Right renal pelvis (tissue), 4 donors: ENCODE measurements at regions not wholly inside any gene's neighbourhood (a gene's known extent, or its start where the extent isn't known, plus 50 kb on each side); places are given as distances from the start of the nearest gene placed in this dataset.

Experiments used
- DNase-seq, 4 donors: peaks; one replicate each; pipeline ENCODE4 v3.0.0-alpha.2; 2013; ENCODE audit warnings: low read depth in 4 of 4, low spot score in 3 of 4, missing footprints in 1 of 4

GRCh38 chr2:43088143-43089073, 138.0 kb downstream of the ZFP36L2 start:
- DNase-seq: no peak

- no peak for DNase-seq
These were observed 139.0 kb downstream of the ZFP36L2 start for GRCh38 chr2:43087413-43087812.

GRCh38 chr2:43086451-43087221, 139.8 kb downstream of the ZFP36L2 start:
- peak in 2 of 4 donors; percentile 63 to 65 for DNase-seq

- DNase-seq: no peak
These were observed 140.5 kb downstream of the ZFP36L2 start for GRCh38 chr2:43085929-43086328.

GRCh38 chr2:43085505-43085904, 140.9 kb downstream of the ZFP36L2 start:
- no peak for DNase-seq

GRCh38 chr2:43084699-43085091, 141.7 kb downstream of the ZFP36L2 start:
- DNase-seq: no peak

- peak in 2 of 4 donors; percentile 73 to 75 for DNase-seq
These were observed 142.4 kb downstream of the ZFP36L2 start for GRCh38 chr2:43083710-43084698.

GRCh38 chr2:43082903-43083677, 143.3 kb downstream of the ZFP36L2 start:
- DNase-seq: no peak

GRCh38 chr2:43082111-43082894, 144.1 kb downstream of the ZFP36L2 start:
- no peak for DNase-seq

- no peak for DNase-seq
These were observed 145.2 kb downstream of the ZFP36L2 start for GRCh38 chr2:43081131-43081765.

GRCh38 chr2:43080571-43081021, 145.8 kb downstream of the ZFP36L2 start:
- DNase-seq: no peak

GRCh38 chr2:43078781-43079755, 147.3 kb downstream of the ZFP36L2 start:
- DNase-seq: no peak

- no peak for DNase-seq
These were observed 148.1 kb downstream of the ZFP36L2 start for GRCh38 chr2:43078301-43078700.

GRCh38 chr2:43077876-43078275, 148.5 kb downstream of the ZFP36L2 start:
- no peak for DNase-seq

GRCh38 chr2:43076676-43077075, 149.7 kb downstream of the ZFP36L2 start:
- no peak for DNase-seq

- no peak for DNase-seq
These were observed 150.4 kb downstream of the ZFP36L2 start for GRCh38 chr2:43075811-43076585.
